ENCODE measurements at regions not wholly inside any gene's neighbourhood (a gene's known extent, or its start where the extent isn't known, plus 50 kb on each side); places are given as distances from the start of the nearest gene placed in this dataset.

- intact Hi-C loops (cut with DNase I), result no loop called here
- H3K27me3 ChIP-seq, result no peaks in the 10 kb centered on the region
- no peak for DNase-seq
- H3K27ac ChIP-seq, result no peak overlapping the region
- 60% methylated on average over 1 of the region's 3 CpGs; no CpG with 5 or more reads in 1 of the 2 donors for WGBS, 2 donors
- TF ChIP-seq POLR2A (IDR thresholded peaks at IDR 0.05), result no peak
- no peak for TF ChIP-seq CTCF (IDR thresholded peaks at IDR 0.05)
- H3K36me3 ChIP-seq, result no peaks in the 10 kb centered on the region
- H3K4me1 ChIP-seq, result peaks cover 0 to 10% (median 0%) of the 10 kb centered on the region in 3 donors
- no peak overlapping the region for H3K4me3 ChIP-seq
- no peaks in the 10 kb centered on the region for H3K9me3 ChIP-seq
Observed at GRCh38 chrX:39886282-39886681, 211.5 kb downstream of the BCOR start.

- Histone ChIP-seq H3K9me3 (no peaks in the 10 kb centered on the region), H3K36me3 (no peaks in the 10 kb centered on the region), H3K4me1 (peaks cover 0 to 19% (median 0%) of the 10 kb centered on the region in 3 donors), H3K4me3 (no peak overlapping the region), H3K27me3 (no peaks in the 10 kb centered on the region), H3K27ac (no peak overlapping the region)
- no peak for TF ChIP-seq CTCF (IDR thresholded peaks at IDR 0.05)
- no peak for TF ChIP-seq POLR2A (IDR thresholded peaks at IDR 0.05)
- DNase-seq, result no peak
- intact Hi-C loops (cut with DNase I), result no loop called here
- 71 to 100% methylated on average over 1 of the region's 1 CpG for WGBS, 2 donors
Observed at GRCh38 chrX:39888730-39889129, 209.0 kb downstream of the BCOR start.

- Histone ChIP-seq H3K4me1 (peaks cover 4 to 26% (median 4%) of the 10 kb centered on the region in 3 donors), H3K27ac (no peak overlapping the region), H3K4me3 (no peak overlapping the region), H3K9me3 (no peaks in the 10 kb centered on the region), H3K27me3 (no peaks in the 10 kb centered on the region), H3K36me3 (no peaks in the 10 kb centered on the region)
- intact Hi-C loops (cut with DNase I), result no loop called here
- no peak for DNase-seq
- TF ChIP-seq POLR2A (IDR thresholded peaks at IDR 0.05) (no peak), CTCF (IDR thresholded peaks at IDR 0.05) (no peak)
- WGBS, 2 donors, result 50% methylated on average over 1 of the region's 1 CpG; no CpG with 5 or more reads in 1 of the 2 donors
Observed at GRCh38 chrX:39889704-39890103, 208.1 kb downstream of the BCOR start.

GRCh38 chrX:39890807-39891206 is 207.0 kb downstream of the BCOR start:
- intact Hi-C loops (cut with DNase I), result no loop called here
- Histone ChIP-seq H3K27me3 (no peaks in the 10 kb centered on the region), H3K27ac (no peak overlapping the region), H3K36me3 (no peaks in the 10 kb centered on the region), H3K4me3 (no peak overlapping the region), H3K4me1 (peaks cover 4 to 37% (median 8%) of the 10 kb centered on the region in 3 donors), H3K9me3 (no peaks in the 10 kb centered on the region)
- 58 to 69% methylated on average over 2 to 8 of the region's 8 CpGs for WGBS, 2 donors
- TF ChIP-seq CTCF (IDR thresholded peaks at IDR 0.05) (no peak), POLR2A (IDR thresholded peaks at IDR 0.05) (no peak)
- no peak for DNase-seq

- no peaks in the 10 kb centered on the region for H3K36me3 ChIP-seq
- DNase-seq, result no peak
- peaks cover 4 to 46% (median 8%) of the 10 kb centered on the region in 3 donors for H3K4me1 ChIP-seq
- intact Hi-C loops (cut with DNase I), result no loop called here
- WGBS, 2 donors, result 34% methylated on average over 3 of the region's 3 CpGs; no CpG with 5 or more reads in 1 of the 2 donors
- no peak overlapping the region for H3K4me3 ChIP-seq
- TF ChIP-seq POLR2A (IDR thresholded peaks at IDR 0.05) (no peak), CTCF (IDR thresholded peaks at IDR 0.05) (no peak)
- peak overlapping the region in 1 of 4 donors; percentile 36 for H3K27ac ChIP-seq
- H3K9me3 ChIP-seq, result no peaks in the 10 kb centered on the region
- no peaks in the 10 kb centered on the region for H3K27me3 ChIP-seq
Observed at GRCh38 chrX:39891781-39892180, 206.0 kb downstream of the BCOR start.
